ENCODE measurements at regions not wholly inside any gene's neighbourhood (a gene's known extent, or its start where the extent isn't known, plus 50 kb on each side); places are given as distances from the start of the nearest gene placed in this dataset.

- no peak overlapping the region for H3K27ac Mint-ChIP-seq (ENCODE audit: low read depth)
Observed at GRCh38 chr16:51596247-51596646, 445.2 kb upstream of the SALL1 start.

DNA sequence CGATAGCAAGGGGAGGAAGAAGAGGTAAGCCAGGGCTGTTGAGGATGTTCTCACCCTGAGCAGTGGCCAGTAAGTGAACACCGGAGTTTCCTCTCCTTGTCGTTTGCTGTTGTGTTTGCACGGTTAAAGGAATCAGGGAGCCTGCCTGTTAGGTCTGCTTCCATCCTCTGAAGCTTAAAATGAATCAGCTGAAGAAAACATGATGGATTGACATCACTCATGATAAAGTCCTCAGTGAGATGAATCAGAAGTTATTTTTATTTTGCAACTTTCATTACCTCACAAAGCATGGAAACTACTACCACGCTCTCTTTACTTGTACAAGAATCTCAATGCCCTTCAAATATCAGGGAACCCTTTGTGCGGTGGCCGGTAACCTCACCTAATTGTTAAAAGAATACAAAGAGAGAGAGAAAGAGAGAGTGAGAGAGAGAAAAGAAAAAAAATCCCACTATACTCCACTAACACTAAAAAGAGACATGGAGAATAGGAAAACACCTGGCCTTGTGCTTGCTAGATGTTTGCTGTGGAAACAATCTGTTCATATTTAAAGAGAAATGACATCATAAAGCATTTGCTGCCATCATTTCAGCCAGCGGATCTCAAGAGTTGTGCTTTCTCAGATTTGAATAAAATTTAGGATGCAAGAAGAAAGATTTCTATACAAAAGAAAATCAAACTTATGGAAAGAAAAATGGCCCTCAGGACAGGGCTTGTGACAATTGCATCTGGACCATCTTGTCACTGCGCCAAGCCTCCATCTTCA is 441.6 kb upstream of the SALL1 start:
- H3K4me3 Mint-ChIP-seq: no peak overlapping the region
- no peaks in the 10 kb centered on the region for H3K27me3 Mint-ChIP-seq
- H3K27ac Mint-ChIP-seq (ENCODE audit: low read depth): no peak overlapping the region
- H3K36me3 Mint-ChIP-seq (ENCODE audit: insufficient read depth): no peaks in the 10 kb centered on the region
- DNase-seq (ENCODE audit: low spot score in 2 of 2): no peak
- no peaks in the 10 kb centered on the region for H3K9me3 Mint-ChIP-seq
- ATAC-seq (replicated peaks; ENCODE audit: extremely low read depth, poor library complexity, severe bottlenecking): no peak
- no peaks in the 10 kb centered on the region for H3K4me1 Mint-ChIP-seq

More at GRCh38 chr16:51596247-51596646, 445.2 kb upstream of the SALL1 start:
- H3K36me3 Mint-ChIP-seq (ENCODE audit: insufficient read depth): no peaks in the 10 kb centered on the region
- no peaks in the 10 kb centered on the region for H3K27me3 Mint-ChIP-seq
- no peak overlapping the region for H3K4me3 Mint-ChIP-seq
- DNase-seq (ENCODE audit: low spot score in 2 of 2) (no peak), ATAC-seq (replicated peaks; ENCODE audit: extremely low read depth, poor library complexity, severe bottlenecking) (no peak)
- H3K9me3 Mint-ChIP-seq: peaks cover 12% of the 10 kb centered on the region
- H3K4me1 Mint-ChIP-seq: no peaks in the 10 kb centered on the region

- H3K36me3 Mint-ChIP-seq (ENCODE audit: insufficient read depth): no peaks in the 10 kb centered on the region
- ATAC-seq (replicated peaks; ENCODE audit: extremely low read depth, poor library complexity, severe bottlenecking) (no peak), DNase-seq (ENCODE audit: low spot score in 2 of 2) (no peak)
- H3K27ac Mint-ChIP-seq (ENCODE audit: low read depth): no peak overlapping the region
- no peaks in the 10 kb centered on the region for H3K27me3 Mint-ChIP-seq
- no peaks in the 10 kb centered on the region for H3K4me1 Mint-ChIP-seq
- no peak overlapping the region for H3K4me3 Mint-ChIP-seq
- H3K9me3 Mint-ChIP-seq: no peaks in the 10 kb centered on the region
Observed at GRCh38 chr16:51592001-51592501, 441.0 kb upstream of the SALL1 start.

- Mint-ChIP-seq H3K27me3 (no peaks in the 10 kb centered on the region), H3K4me1 (no peaks in the 10 kb centered on the region), H3K9me3 (no peaks in the 10 kb centered on the region), H3K27ac (ENCODE audit: low read depth) (no peak overlapping the region), H3K36me3 (ENCODE audit: insufficient read depth) (no peaks in the 10 kb centered on the region), H3K4me3 (no peak overlapping the region)
- no peak for ATAC-seq (replicated peaks; ENCODE audit: extremely low read depth, poor library complexity, severe bottlenecking)
- no peak for DNase-seq (ENCODE audit: low spot score in 2 of 2)
Observed at GRCh38 chr16:51591480-51591879, 440.4 kb upstream of the SALL1 start.

DNA sequence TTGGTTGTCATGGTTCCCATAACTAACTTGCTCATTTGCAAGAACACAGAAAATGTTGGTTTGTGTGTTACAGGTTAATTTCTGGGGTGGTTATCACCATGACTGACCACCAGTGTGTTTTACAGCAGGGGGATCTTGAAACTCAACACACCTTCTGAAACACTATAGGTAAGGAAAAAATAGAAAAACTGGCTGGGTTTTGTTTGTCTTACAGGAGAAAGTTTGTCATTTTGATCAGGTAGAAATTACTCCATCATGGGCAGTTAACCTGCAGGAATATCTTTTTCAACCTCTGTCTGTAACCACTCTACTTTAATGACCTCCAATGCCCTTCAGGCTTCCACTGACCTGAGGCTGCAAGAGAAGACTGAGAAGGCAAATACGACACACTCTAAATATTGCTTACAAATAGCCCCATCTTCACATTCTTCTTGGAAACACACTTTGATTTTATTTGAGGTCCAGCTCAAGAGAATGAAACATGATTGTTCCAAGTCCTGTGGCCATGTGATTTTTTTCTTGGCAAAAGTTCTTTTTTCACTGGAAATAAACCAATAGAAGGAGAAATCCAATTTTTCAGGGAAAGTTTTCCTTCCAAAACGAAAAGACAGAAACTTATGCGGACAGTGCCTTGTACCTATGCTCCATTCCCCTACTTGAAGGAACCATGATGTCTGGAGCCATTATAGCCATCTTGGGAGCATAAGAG is 428.7 kb upstream of the SALL1 start:
- H3K9me3 Mint-ChIP-seq: peaks cover 8% of the 10 kb centered on the region
- H3K36me3 Mint-ChIP-seq (ENCODE audit: insufficient read depth): no peaks in the 10 kb centered on the region
- ATAC-seq (replicated peaks; ENCODE audit: extremely low read depth, poor library complexity, severe bottlenecking) (no peak), DNase-seq (ENCODE audit: low spot score in 2 of 2) (no peak)
- H3K4me3 Mint-ChIP-seq: no peak overlapping the region
- no peaks in the 10 kb centered on the region for H3K27me3 Mint-ChIP-seq
- no peak overlapping the region for H3K27ac Mint-ChIP-seq (ENCODE audit: low read depth)
- H3K4me1 Mint-ChIP-seq: no peaks in the 10 kb centered on the region

DNA sequence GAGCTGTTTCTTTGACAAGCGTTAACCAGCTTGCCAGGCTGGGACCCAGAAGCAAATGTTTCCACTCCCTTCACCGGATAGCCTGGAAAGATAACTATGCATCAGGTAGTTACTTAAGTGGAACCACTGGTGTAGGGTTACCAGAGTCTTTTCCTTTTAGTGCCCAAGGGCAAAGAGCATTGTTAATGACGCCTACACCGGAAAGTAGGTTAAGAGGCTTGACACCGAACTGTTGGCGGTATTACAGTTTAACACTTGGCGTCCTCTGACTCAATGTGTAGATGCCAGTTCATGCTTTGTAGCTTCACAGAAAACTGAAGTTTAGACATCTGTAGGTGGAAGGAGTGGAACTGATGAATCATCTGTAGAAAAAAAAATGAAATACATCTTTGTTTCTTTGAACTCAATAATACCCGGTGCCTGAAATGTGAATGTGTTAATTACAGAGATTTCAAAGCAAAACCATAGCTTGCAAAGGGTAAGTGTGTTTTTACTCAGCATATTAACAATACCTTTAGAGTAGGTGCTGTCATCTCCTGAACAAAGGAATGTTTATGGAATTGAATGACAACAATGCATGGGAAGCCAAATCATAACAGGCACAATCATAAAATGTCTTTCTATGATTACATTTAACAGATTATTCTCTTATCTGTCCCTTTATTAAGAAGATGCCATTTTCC is 426.7 kb upstream of the SALL1 start:
- no peak for DNase-seq (ENCODE audit: low spot score in 2 of 2)
- Mint-ChIP-seq H3K36me3 (ENCODE audit: insufficient read depth) (no peaks in the 10 kb centered on the region), H3K27ac (ENCODE audit: low read depth) (no peak overlapping the region), H3K27me3 (no peaks in the 10 kb centered on the region), H3K4me3 (no peak overlapping the region), H3K4me1 (no peaks in the 10 kb centered on the region), H3K9me3 (peaks cover 8% of the 10 kb centered on the region)
- ATAC-seq (replicated peaks; ENCODE audit: extremely low read depth, poor library complexity, severe bottlenecking): peak; percentile 43

GRCh38 chr16:51576498-51577195 is 425.6 kb upstream of the SALL1 start:
- H3K27ac Mint-ChIP-seq (ENCODE audit: low read depth): no peak overlapping the region
- H3K9me3 Mint-ChIP-seq: peaks cover 13% of the 10 kb centered on the region

GRCh38 chr16:51573191-51573590 is 422.1 kb upstream of the SALL1 start:
- ATAC-seq (replicated peaks; ENCODE audit: extremely low read depth, poor library complexity, severe bottlenecking) (no peak), DNase-seq (ENCODE audit: low spot score in 2 of 2) (no peak)
- Mint-ChIP-seq H3K27ac (ENCODE audit: low read depth) (no peak overlapping the region), H3K27me3 (no peaks in the 10 kb centered on the region), H3K9me3 (peaks cover 13% of the 10 kb centered on the region), H3K4me1 (no peaks in the 10 kb centered on the region), H3K36me3 (ENCODE audit: insufficient read depth) (no peaks in the 10 kb centered on the region), H3K4me3 (no peak overlapping the region)

More at GRCh38 chr16:51576498-51577195, 425.6 kb upstream of the SALL1 start:
- H3K27me3 Mint-ChIP-seq: no peaks in the 10 kb centered on the region
- ATAC-seq (replicated peaks; ENCODE audit: extremely low read depth, poor library complexity, severe bottlenecking) (no peak), DNase-seq (ENCODE audit: low spot score in 2 of 2) (no peak)
- H3K4me3 Mint-ChIP-seq: no peak overlapping the region
- no peaks in the 10 kb centered on the region for H3K4me1 Mint-ChIP-seq
- H3K36me3 Mint-ChIP-seq (ENCODE audit: insufficient read depth): no peaks in the 10 kb centered on the region

GRCh38 chr16:51569203-51569931 is 418.3 kb upstream of the SALL1 start:
- no peaks in the 10 kb centered on the region for H3K4me1 Mint-ChIP-seq
- H3K9me3 Mint-ChIP-seq: peaks cover 5% of the 10 kb centered on the region
- ATAC-seq (replicated peaks; ENCODE audit: extremely low read depth, poor library complexity, severe bottlenecking): no peak
- no peak overlapping the region for H3K27ac Mint-ChIP-seq (ENCODE audit: low read depth)
- H3K36me3 Mint-ChIP-seq (ENCODE audit: insufficient read depth): no peaks in the 10 kb centered on the region
- no peaks in the 10 kb centered on the region for H3K27me3 Mint-ChIP-seq
- no peak overlapping the region for H3K4me3 Mint-ChIP-seq
- no peak for DNase-seq (ENCODE audit: low spot score in 2 of 2)

- Mint-ChIP-seq H3K27me3 (no peaks in the 10 kb centered on the region), H3K4me1 (no peaks in the 10 kb centered on the region), H3K36me3 (ENCODE audit: insufficient read depth) (no peaks in the 10 kb centered on the region), H3K27ac (ENCODE audit: low read depth) (no peak overlapping the region), H3K4me3 (no peak overlapping the region), H3K9me3 (peaks cover 10% of the 10 kb centered on the region)
- no peak for DNase-seq (ENCODE audit: low spot score in 2 of 2)
- no peak for ATAC-seq (replicated peaks; ENCODE audit: extremely low read depth, poor library complexity, severe bottlenecking)
Observed at GRCh38 chr16:51567911-51568310, 416.8 kb upstream of the SALL1 start.

DNA sequence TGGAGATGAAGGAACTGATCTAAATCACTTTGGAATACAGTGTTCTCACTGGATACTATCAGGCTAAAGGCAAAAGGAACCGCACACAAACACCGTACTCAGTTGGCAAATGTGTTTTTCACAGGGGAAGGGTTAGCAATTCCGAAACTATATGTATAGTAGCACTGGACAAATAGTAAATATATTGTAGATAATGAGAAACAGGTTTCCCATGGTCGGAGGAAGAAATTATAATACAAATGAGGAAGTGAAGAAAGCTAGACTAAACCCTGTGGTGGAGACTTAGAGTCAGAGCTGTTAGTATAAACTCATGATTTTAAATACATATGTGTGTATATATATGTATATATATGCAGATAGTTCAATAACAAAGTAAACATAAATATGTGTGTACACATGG is 414.1 kb upstream of the SALL1 start:
- no peaks in the 10 kb centered on the region for H3K36me3 Mint-ChIP-seq (ENCODE audit: insufficient read depth)
- no peak for DNase-seq (ENCODE audit: low spot score in 2 of 2)
- H3K9me3 Mint-ChIP-seq: peaks cover 5% of the 10 kb centered on the region
- H3K27ac Mint-ChIP-seq (ENCODE audit: low read depth): no peak overlapping the region
- H3K27me3 Mint-ChIP-seq: no peaks in the 10 kb centered on the region
- no peak overlapping the region for H3K4me3 Mint-ChIP-seq
- no peaks in the 10 kb centered on the region for H3K4me1 Mint-ChIP-seq
- no peak for ATAC-seq (replicated peaks; ENCODE audit: extremely low read depth, poor library complexity, severe bottlenecking)

GRCh38 chr16:51562891-51563290 is 411.8 kb upstream of the SALL1 start:
- Mint-ChIP-seq H3K4me3 (no peak overlapping the region), H3K27me3 (no peaks in the 10 kb centered on the region), H3K27ac (ENCODE audit: low read depth) (no peak overlapping the region), H3K9me3 (peaks cover 17% of the 10 kb centered on the region), H3K36me3 (ENCODE audit: insufficient read depth) (no peaks in the 10 kb centered on the region), H3K4me1 (no peaks in the 10 kb centered on the region)
- no peak for DNase-seq (ENCODE audit: low spot score in 2 of 2)
- ATAC-seq (replicated peaks; ENCODE audit: extremely low read depth, poor library complexity, severe bottlenecking): no peak

Data from central memory CD8-positive, alpha-beta T cell (primary cell).